ENCODE measurements at regions not wholly inside any gene's neighbourhood (a gene's known extent, or its start where the extent isn't known, plus 50 kb on each side); places are given as distances from the start of the nearest gene placed in this dataset.

DNA sequence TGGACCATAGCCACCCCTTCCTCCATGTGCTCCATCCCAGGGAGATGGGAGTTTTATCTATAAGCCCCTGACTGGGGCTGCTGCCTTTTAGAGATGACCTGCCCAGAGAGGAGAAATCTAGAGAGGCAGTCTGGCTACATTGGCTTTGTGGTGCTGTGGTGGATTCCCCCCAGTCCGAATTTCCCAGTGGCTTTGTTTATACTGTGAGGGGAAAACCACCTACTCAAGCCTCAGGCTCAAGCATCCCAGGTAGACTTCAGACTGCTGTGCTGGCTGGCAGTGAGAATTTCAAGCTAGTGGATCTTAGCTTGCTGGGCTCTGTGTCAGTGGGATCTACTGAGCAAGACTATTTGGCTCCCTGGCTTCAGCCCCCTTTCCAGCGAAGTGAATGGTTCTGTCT lies 1195.7 kb upstream of the PCDH20 start:
- ChIA-PET SMC1A (ENCODE audit: uncharacterized antibody, unreplicated experiment) (interaction anchor here (1.2 kb wide), 1 partner anchor 20 kb away, joined by 3 read pairs; no protein-coding TSS in a partner anchor), CTCF (no interaction called here), POLR2A (no interaction called here), RAD21 (ENCODE audit: unreplicated experiment) (no interaction called here)
- FAIRE-seq (no peak), ATAC-seq (peak; percentile 56), DNase-seq (ENCODE audit: low read depth, low spot score) (no peak)
- no peak for TF ChIP-seq WRNIP1 (IDR thresholded peaks at IDR 0.05; ENCODE audit: borderline replicate concordance, low read depth, low read length)
- no peak for TF ChIP-seq KDM1A (IDR thresholded peaks at IDR 0.05; ENCODE audit: borderline replicate concordance)
- TF ChIP-seq, protein P1, sequence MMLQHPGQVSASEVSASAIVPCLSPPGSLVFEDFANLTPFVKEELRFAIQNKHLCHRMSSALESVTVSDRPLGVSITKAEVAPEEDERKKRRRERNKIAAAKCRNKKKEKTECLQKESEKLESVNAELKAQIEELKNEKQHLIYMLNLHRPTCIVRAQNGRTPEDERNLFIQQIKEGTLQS (IDR thresholded peaks at IDR 0.05; ENCODE audit: borderline replicate concordance, extremely low read depth, low read depth, low read length) = no peak
- TF ChIP-seq ZSCAN29 (IDR thresholded peaks at IDR 0.05) = no peak
- no peak for TF ChIP-seq ASH2L (IDR thresholded peaks at IDR 0.05; ENCODE audit: borderline replicate concordance, low read depth)
- no peak for TF ChIP-seq MYC (IDR thresholded peaks at IDR 0.05; ENCODE audit: insufficient read depth, insufficient read length, insufficient replicate concordance, low read length, severe bottlenecking)
- no peak for TF ChIP-seq HCFC1 (IDR thresholded peaks at IDR 0.05; ENCODE audit: low read length)
- no peak for TF ChIP-seq NBN (IDR thresholded peaks at IDR 0.05)
- TF ChIP-seq TCF7 (IDR thresholded peaks at IDR 0.05; ENCODE audit: borderline replicate concordance) = no peak
- Histone ChIP-seq H3K4me2 (ENCODE audit: control insufficient read depth, insufficient read depth) (no peak overlapping the region), H3K36me3 (ENCODE audit: control insufficient read depth in 2 of 2, insufficient read depth in 2 of 2, low read length in 1 of 2) (no peaks in the 10 kb centered on the region), H3K27me3 (replicated peaks in 1 of 2; ENCODE audit: control insufficient read depth in 2 of 2, insufficient read depth in 2 of 2, low read length in 1 of 2) (no peaks in the 10 kb centered on the region), H3K9me3 (replicated peaks; ENCODE audit: control insufficient read depth, insufficient read depth, low read length) (no peaks in the 10 kb centered on the region), H3K27ac (ENCODE audit: control insufficient read depth, insufficient read depth) (no peak overlapping the region), H4K20me1 (ENCODE audit: control insufficient read depth, insufficient read depth) (no peaks in the 10 kb centered on the region), H3K4me3 (no peak overlapping the region), H3K9ac (ENCODE audit: control insufficient read depth, insufficient read depth, low read length) (no peak overlapping the region), H2AFZ (ENCODE audit: control insufficient read depth, low read depth, low read length) (peak overlapping the region; percentile 34; the same call in 1 of the 2 replicates), H3K4me1 (ENCODE audit: control insufficient read depth, insufficient read depth, low read length) (no peaks in the 10 kb centered on the region), H3K79me2 (ENCODE audit: control insufficient read depth, insufficient read depth, low read length) (no peaks in the 10 kb centered on the region)
- WGBS (ENCODE audit: insufficient coverage, insufficient replicate concordance, low lambda C conversion rate, missing lambda C conversion rate) = 0% methylated on average over 2 of the region's 2 CpGs
- intact Hi-C loops (cut with micrococcal nuclease; ENCODE audit: unreplicated experiment) (no loop called here), in situ Hi-C loops (cut with MboI) (no loop called here)
- BruUV-seq (replicated peaks) = no TSS peak

DNA sequence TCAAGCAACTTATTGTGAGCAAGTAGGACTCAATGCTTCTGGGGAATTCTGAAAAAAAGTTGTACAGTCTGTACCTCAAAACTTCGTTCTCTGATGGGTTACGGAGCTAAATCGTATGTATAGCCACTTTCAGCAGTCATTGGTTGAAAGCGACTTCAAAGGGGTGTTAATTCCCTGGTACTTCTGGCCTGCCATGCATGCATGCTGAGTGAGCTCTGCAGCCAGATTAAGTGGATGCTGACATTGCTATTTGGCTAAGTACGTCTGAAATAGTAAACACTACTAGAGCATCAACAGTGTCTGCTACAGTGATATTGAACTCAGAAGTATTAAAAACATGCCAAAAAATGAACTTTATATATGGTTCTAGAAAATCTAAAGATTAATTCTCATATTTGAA lies 1183.1 kb upstream of the PCDH20 start:
- FAIRE-seq (no peak), DNase-seq (ENCODE audit: low read depth, low spot score) (no peak), ATAC-seq (no peak)
- H3K4me2 ChIP-seq (ENCODE audit: control insufficient read depth, insufficient read depth) = no peak overlapping the region
- ChIA-PET RAD21 (ENCODE audit: unreplicated experiment) (no interaction called here), SMC1A (ENCODE audit: uncharacterized antibody, unreplicated experiment) (no interaction called here), POLR2A (no interaction called here), CTCF (no interaction called here)
- no peaks in the 10 kb centered on the region for H3K4me1 ChIP-seq (ENCODE audit: control insufficient read depth, insufficient read depth, low read length)
- H3K36me3 ChIP-seq (ENCODE audit: control insufficient read depth in 2 of 2, insufficient read depth in 2 of 2, low read length in 1 of 2) = no peaks in the 10 kb centered on the region
- 41% methylated on average over 5 of the region's 5 CpGs for WGBS (ENCODE audit: insufficient coverage, insufficient replicate concordance, low lambda C conversion rate, missing lambda C conversion rate)
- no TSS peak for BruUV-seq (replicated peaks)
- H3K79me2 ChIP-seq (ENCODE audit: control insufficient read depth, insufficient read depth, low read length) = no peaks in the 10 kb centered on the region
- H3K27ac ChIP-seq (ENCODE audit: control insufficient read depth, insufficient read depth) = no peak overlapping the region
- H3K9me3 ChIP-seq (replicated peaks; ENCODE audit: control insufficient read depth, insufficient read depth, low read length) = no peaks in the 10 kb centered on the region
- intact Hi-C loops (cut with micrococcal nuclease; ENCODE audit: unreplicated experiment) = no loop called here
- H2AFZ ChIP-seq (ENCODE audit: control insufficient read depth, low read depth, low read length) = no peak overlapping the region
- no peak overlapping the region for H3K4me3 ChIP-seq
- H3K9ac ChIP-seq (ENCODE audit: control insufficient read depth, insufficient read depth, low read length) = no peak overlapping the region
- no peaks in the 10 kb centered on the region for H3K27me3 ChIP-seq (replicated peaks in 1 of 2; ENCODE audit: control insufficient read depth in 2 of 2, insufficient read depth in 2 of 2, low read length in 1 of 2)
- in situ Hi-C loops (cut with MboI) = no loop called here
- H4K20me1 ChIP-seq (ENCODE audit: control insufficient read depth, insufficient read depth) = no peaks in the 10 kb centered on the region
- TF ChIP-seq, protein P2, sequence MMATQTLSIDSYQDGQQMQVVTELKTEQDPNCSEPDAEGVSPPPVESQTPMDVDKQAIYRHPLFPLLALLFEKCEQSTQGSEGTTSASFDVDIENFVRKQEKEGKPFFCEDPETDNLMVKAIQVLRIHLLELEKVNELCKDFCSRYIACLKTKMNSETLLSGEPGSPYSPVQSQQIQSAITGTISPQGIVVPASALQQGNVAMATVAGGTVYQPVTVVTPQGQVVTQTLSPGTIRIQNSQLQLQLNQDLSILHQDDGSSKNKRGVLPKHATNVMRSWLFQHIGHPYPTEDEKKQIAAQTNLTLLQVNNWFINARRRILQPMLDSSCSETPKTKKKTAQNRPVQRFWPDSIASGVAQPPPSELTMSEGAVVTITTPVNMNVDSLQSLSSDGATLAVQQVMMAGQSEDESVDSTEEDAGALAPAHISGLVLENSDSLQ (IDR thresholded peaks at IDR 0.05) = no peak
- TF ChIP-seq SIX5 (IDR thresholded peaks at IDR 0.05; ENCODE audit: low read depth, low read length, severe bottlenecking) (no peak), EGR1 (IDR thresholded peaks at IDR 0.05; ENCODE audit: borderline replicate concordance in 1 of 2, low read depth in 2 of 2, low read length in 2 of 2) (no peak), EED (IDR thresholded peaks at IDR 0.05; ENCODE audit: low read depth) (no peak), MEF2A (IDR thresholded peaks at IDR 0.05; ENCODE audit: insufficient read depth, low read depth, low read length) (no peak)
- TF ChIP-seq, protein P3, sequence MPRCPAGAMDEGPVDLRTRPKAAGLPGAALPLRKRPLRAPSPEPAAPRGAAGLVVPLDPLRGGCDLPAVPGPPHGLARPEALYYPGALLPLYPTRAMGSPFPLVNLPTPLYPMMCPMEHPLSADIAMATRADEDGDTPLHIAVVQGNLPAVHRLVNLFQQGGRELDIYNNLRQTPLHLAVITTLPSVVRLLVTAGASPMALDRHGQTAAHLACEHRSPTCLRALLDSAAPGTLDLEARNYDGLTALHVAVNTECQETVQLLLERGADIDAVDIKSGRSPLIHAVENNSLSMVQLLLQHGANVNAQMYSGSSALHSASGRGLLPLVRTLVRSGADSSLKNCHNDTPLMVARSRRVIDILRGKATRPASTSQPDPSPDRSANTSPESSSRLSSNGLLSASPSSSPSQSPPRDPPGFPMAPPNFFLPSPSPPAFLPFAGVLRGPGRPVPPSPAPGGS (IDR thresholded peaks at IDR 0.05; ENCODE audit: borderline replicate concordance, insufficient read depth, low read depth, low read length, poor library complexity, severe bottlenecking) = no peak
